HPDE6-E6E7 (cell line): ENCODE measurements at regions not wholly inside any gene's neighbourhood (a gene's known extent, or its start where the extent isn't known, plus 50 kb on each side); places are given as distances from the start of the nearest gene placed in this dataset.
"Not testable (repeated sequence)": the region's sequence is repeated elsewhere in the genome, so short reads cannot be mapped to it uniquely, and the experiment has no call there.

Experiments
- DNase-seq: peaks from one replicate; pipeline ENCODE4 v3.0.0; 2011; ENCODE audit warnings: missing footprints; ENCODE audit errors: extremely low spot score

DNA sequence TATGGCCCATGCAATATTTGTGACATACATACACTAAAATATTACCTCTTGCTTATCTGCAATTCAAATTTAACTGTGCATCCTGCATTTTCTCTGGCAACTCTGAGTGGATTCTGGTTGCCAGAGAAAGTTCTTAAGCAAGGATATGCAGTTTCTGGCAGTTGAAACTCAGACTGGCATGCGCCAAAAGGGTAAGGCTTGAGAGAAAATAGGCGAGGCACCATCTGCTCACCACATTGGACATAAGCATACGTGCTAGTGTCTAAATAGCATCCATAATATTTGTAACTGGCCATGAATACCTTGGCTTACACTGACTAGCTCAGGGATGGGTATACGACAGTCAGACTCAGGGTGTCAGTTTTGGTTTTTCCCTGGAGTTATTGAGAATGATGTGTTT is 465.1 kb downstream of the DOK5 start:
- DNase-seq: no peak

DNA sequence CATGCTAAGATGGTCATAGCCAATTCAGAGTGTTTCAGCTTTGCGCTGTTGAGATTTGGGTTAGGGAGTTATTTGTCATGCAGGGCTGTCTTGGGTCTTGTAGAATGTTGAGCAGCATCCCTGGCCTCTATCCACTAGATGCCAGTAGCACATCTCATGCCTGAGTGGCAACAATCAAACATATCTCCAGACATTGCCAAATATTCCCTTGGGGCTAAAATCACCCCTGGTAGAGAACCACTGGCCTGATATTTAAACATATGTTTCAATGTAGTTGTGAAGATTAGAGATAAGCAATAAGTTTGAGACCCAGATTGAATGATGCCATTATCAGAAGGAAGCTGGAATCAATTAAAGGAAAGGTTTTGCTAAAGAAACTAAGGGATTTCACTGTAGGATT is 463.3 kb downstream of the DOK5 start:
- DNase-seq: no peak

- DNase-seq: no peak
These were observed 458.0 kb downstream of the DOK5 start for GRCh38 chr20:54933212-54933904.

GRCh38 chr20:54929191-54929590 is 453.8 kb downstream of the DOK5 start:
- DNase-seq: no peak

GRCh38 chr20:54928564-54928963 is 453.2 kb downstream of the DOK5 start:
- no peak for DNase-seq

DNA sequence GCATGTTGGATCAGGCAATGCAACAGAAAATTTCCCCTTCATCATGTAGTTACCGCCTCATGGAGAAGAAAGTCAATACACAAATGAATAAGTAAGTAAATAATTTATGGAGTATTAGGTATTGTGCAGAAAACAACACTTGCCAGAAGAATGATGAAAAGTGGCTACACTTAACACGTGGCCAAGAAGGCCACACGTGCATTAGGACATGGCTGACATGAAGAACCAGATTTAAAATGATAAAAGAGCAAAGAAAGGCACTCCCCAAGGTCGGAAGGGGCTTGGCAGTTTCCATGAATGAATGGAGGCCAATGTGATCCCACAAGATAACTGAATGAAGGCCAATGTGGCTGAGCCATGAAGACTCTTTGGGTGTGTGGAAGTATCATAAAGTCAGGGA is 447.2 kb downstream of the DOK5 start:
- no peak for DNase-seq

GRCh38 chr20:54922096-54922495 is 446.7 kb downstream of the DOK5 start:
- DNase-seq: no peak

GRCh38 chr20:54920491-54920890 is 445.1 kb downstream of the DOK5 start:
- no peak for DNase-seq

- DNase-seq: not testable (repeated sequence)
These were observed 443.6 kb downstream of the DOK5 start for GRCh38 chr20:54918993-54919392.

DNA sequence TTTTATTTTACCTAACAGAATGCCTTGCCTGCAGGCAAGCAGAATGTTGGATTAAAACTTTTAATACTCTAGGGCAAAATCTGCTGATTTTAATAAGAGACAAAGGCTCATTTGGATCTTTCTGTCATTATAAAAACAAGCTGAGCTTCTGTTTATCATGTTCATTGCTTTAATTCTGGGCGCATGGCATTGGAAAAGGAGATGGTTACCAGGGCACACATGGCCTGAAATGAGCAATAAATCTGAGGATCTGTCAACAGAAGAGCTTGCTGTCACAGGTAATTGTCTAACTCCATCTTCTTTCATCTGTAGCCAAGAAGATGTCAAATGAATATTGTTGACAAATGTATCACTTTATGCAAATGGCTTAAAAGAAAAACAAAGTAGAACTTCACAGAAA is 439.6 kb downstream of the DOK5 start:
- no peak for DNase-seq

GRCh38 chr20:54909702-54910101 is 434.3 kb downstream of the DOK5 start:
- no peak for DNase-seq

DNA sequence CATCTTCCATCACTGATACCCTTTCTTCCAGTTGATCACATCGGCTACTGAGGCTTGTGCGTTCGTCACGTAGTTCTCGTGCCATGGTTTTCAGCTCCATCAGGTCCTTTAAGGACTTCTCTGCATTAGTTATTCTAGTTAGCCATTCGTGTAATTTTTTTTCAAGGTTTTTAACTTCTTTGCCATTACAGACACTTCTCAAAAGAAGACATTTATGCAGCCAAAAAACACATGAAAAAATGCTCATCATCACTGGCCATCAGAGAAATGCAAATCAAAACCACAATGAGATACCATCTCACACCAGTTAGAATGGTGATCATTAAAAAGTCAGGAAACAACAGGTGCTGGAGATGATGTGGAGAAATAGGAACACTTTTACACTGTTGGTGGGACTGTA is 430.7 kb downstream of the DOK5 start:
- DNase-seq: not testable (repeated sequence)

GRCh38 chr20:54897787-54898186 is 422.4 kb downstream of the DOK5 start:
- no peak for DNase-seq

GRCh38 chr20:54891907-54892306 is 416.5 kb downstream of the DOK5 start:
- no peak for DNase-seq

- DNase-seq: no peak
These were observed 404.0 kb downstream of the DOK5 start for GRCh38 chr20:54879393-54879792.

DNA sequence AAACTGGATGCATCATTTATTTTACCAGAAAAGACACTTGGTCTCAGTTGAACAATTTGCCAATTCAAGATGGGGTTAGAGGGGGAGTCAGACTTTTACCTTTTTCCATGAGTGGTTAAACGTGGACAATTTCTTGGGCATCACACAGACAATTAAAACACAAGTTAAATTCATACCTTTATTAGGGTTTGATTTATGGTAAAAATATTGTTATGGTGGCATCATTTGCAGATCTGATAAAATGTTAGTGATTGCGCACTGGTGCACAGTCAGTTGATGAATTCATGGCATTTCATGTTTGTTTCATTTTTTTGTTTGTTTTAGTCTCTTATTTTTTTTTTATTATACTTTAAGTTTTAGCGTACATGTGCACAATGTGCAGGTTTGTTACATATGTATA is 399.9 kb downstream of the DOK5 start:
- DNase-seq: no peak

GRCh38 chr20:54874718-54875117 is 399.3 kb downstream of the DOK5 start:
- no peak for DNase-seq

DNA sequence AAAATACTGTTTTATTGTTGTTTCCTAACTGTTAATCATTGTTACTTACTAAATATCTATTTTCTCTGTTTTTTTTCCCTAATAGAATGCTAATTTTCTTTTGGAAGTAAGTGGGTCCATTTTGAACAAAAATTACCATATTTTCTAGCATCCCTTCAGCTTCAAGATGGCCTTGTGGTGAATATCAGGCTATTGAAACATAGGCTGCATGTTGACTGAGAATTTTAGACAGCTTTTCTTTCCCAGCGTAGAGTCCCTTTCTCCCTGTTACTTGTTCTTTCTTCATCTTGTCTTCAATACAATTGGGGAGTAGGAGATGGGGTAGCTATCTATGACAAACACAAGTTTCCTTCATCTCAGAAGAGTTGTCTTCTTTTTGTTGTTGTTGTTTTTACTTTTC is 397.0 kb downstream of the DOK5 start:
- DNase-seq: no peak

GRCh38 chr20:54869765-54870164 is 394.4 kb downstream of the DOK5 start:
- no peak for DNase-seq

GRCh38 chr20:54865273-54865672 is 389.9 kb downstream of the DOK5 start:
- DNase-seq: no peak

DNA sequence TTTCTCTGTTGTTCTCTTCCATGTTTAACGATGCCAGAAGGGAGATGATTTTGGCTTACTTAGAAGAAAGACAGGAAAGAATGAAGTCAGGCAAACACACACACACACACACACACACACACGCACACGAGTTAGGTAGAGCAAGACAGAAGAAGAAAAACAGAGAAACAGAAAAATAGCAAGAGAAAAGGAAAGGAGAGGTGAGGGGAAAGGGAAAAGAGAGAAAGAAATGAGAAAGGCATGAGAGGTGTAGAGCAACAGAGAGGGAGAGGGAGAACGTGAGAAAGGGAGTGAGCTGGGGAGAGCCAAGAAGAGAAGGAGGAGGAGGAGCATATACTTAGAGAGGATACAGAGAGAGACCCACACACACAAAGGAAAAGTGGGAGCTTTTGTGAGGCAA is 385.3 kb downstream of the DOK5 start:
- DNase-seq: no peak

- no peak for DNase-seq
These were observed 380.8 kb downstream of the DOK5 start for GRCh38 chr20:54856202-54856601.

GRCh38 chr20:54849741-54850140 is 374.3 kb downstream of the DOK5 start:
- DNase-seq: no peak

- DNase-seq: no peak
These were observed 373.7 kb downstream of the DOK5 start for GRCh38 chr20:54848984-54849538.
